B cell (primary cell): ENCODE measurements at regions not wholly inside any gene's neighbourhood (a gene's known extent, or its start where the extent isn't known, plus 50 kb on each side); places are given as distances from the start of the nearest gene placed in this dataset.

Source experiments
- ATAC-seq: fragments of 200-7000 bp; cut with Tn5 transposase; one replicate; pipeline ENCODE4 v1.10.0; 2021; ENCODE audit warnings: low read depth, mild to moderate bottlenecking, moderate number of reproducible peaks, moderate library complexity
- CTCF ChIA-PET: fragments of 350-600 bp; sonication (Branson Sonifier 250); formaldehyde crosslinking; loops from one replicate; lab custom pipeline; 2021; ENCODE audit warnings: antibody characterized with exemption, inconsistent platforms; lab: Charles Lee
- POLR2A ChIA-PET: fragments of 350-600 bp; sonication (Branson Sonifier 250); formaldehyde crosslinking; loops from one replicate; lab custom pipeline; 2021; ENCODE audit warnings: antibody characterized with exemption; lab: Charles Lee
- DNase-seq: peaks from one replicate; pipeline ENCODE4 v3.0.0; 2013
- H2AFZ ChIP-seq: 2 replicates; pipeline ENCODE4 v1.6.1; 2012; ENCODE audit warnings: mild to moderate bottlenecking, low read depth, low read length; ENCODE audit not compliant: insufficient read depth, poor library complexity, severe bottlenecking
- H3K27ac ChIP-seq, 2 donors: 1 replicate in 1 of 2; 2 replicates in 1 of 2; pipeline ENCODE4 v1.5.1; 2012 to 2013; ENCODE audit warnings: low read length in 2 of 2, mild to moderate bottlenecking in 2 of 2, moderate library complexity in 1 of 2
- H3K27me3 ChIP-seq, 4 experiments: fragments of 200-600 bp in 1 of 4; sonication (generic) in 1 of 4; replicated peaks in 1 of 4; 1 replicate in 2 of 4; 2 replicates in 2 of 4; pipeline versions ENCODE4 v1.6.1 to v1.7.0; 2013 to 2016; ENCODE audit warnings: low read length in 3 of 4, mild to moderate bottlenecking in 2 of 4, mixed read lengths in 1 of 4, moderate library complexity in 1 of 4; ENCODE audit not compliant: insufficient read depth in 4 of 4, control insufficient read depth in 3 of 4; ENCODE audit errors: control extremely low read depth in 1 of 4
- H3K36me3 ChIP-seq, 2 experiments: replicated peaks in 1 of 2; 1 replicate in 1 of 2; 2 replicates in 1 of 2; pipeline versions ENCODE4 v1.6.1 to v1.7.1; 2013; ENCODE audit warnings: low read length in 1 of 2; ENCODE audit not compliant: insufficient read depth in 2 of 2, control insufficient read depth in 1 of 2; ENCODE audit errors: control extremely low read depth in 1 of 2, extremely low read depth in 1 of 2
- H3K4me1 ChIP-seq, 2 donors: fragments of 200-600 bp in 1 of 2; sonication (generic) in 1 of 2; 1 replicate in 1 of 2; 2 replicates in 1 of 2; pipeline versions ENCODE4 v1.5.1 to v1.6.1; 2013 to 2017; ENCODE audit warnings: low read length in 2 of 2; ENCODE audit not compliant: control insufficient read depth in 2 of 2, insufficient read depth in 2 of 2
- H3K4me2 ChIP-seq: replicated peaks from 2 replicates; pipeline ENCODE3; 2012; ENCODE audit warnings: mild to moderate bottlenecking, low read depth, low read length; ENCODE audit not compliant: poor library complexity, severe bottlenecking
- H3K4me3 ChIP-seq, 5 experiments: fragments of 200-600 bp in 1 of 5; sonication (generic) in 1 of 5; 1 replicate in 3 of 5; 2 replicates in 2 of 5; pipeline versions ENCODE4 v1.5.1 to v1.7.0; 2011 to 2016; ENCODE audit warnings: low read length in 4 of 5, mild to moderate bottlenecking in 4 of 5, low read depth in 2 of 5, control low read depth in 1 of 5, moderate library complexity in 1 of 5; ENCODE audit not compliant: insufficient read depth in 1 of 5; ENCODE audit errors: control extremely low read depth in 1 of 5, extremely low read depth in 1 of 5
- H3K79me2 ChIP-seq: fragments of 200-600 bp; sonication (generic); one replicate; pipeline ENCODE4 v1.6.0; 2016; ENCODE audit warnings: low read length; ENCODE audit not compliant: control insufficient read depth, insufficient read depth
- H3K9ac ChIP-seq: fragments of 200-600 bp; sonication (generic); 2 replicates; pipeline ENCODE4 v1.6.1; 2017; ENCODE audit warnings: mild to moderate bottlenecking, low read length, moderate library complexity
- H3K9me3 ChIP-seq, 3 donors: one replicate each; pipeline versions ENCODE4 v1.6.1 to v1.7.1; 2013; ENCODE audit warnings: low read length in 2 of 3; ENCODE audit not compliant: control insufficient read depth in 2 of 3, insufficient read depth in 1 of 3; ENCODE audit errors: control extremely low read depth in 1 of 3
- H4K20me1 ChIP-seq: 2 replicates; pipeline ENCODE4 v1.6.0; 2012; ENCODE audit warnings: mild to moderate bottlenecking, low read length; ENCODE audit not compliant: insufficient read depth, control insufficient read depth, poor library complexity, severe bottlenecking
- H3K27ac Mint-ChIP-seq: one replicate; pipeline ENCODE4 v1.8.0; 2021; ENCODE audit warnings: mixed read lengths
- H3K27me3 Mint-ChIP-seq: one replicate; pipeline ENCODE4 v1.8.0; 2021; ENCODE audit warnings: mixed read lengths
- H3K4me1 Mint-ChIP-seq: one replicate; pipeline ENCODE4 v1.8.0; 2021; ENCODE audit warnings: mixed read lengths
- H3K4me3 Mint-ChIP-seq: one replicate; pipeline ENCODE4 v1.8.0; 2021; ENCODE audit warnings: mixed read lengths
- H3K9me3 Mint-ChIP-seq: one replicate; pipeline ENCODE4 v1.8.0; 2022; ENCODE audit warnings: mixed read lengths; ENCODE audit not compliant: insufficient read depth
- EZH2 ChIP-seq: IDR thresholded peaks from 2 replicates; pipeline ENCODE4 v1.6.1; 2012; ENCODE audit warnings: borderline replicate concordance, low read depth, mild to moderate bottlenecking, moderate library complexity, low read length; ENCODE audit not compliant: insufficient read depth, poor library complexity, severe bottlenecking
- WGBS: methylation state at CpG from one replicate; pipeline ENCODE4 v1.1.5; 2013; ENCODE audit warnings: missing lambda C conversion rate; ENCODE audit not compliant: insufficient coverage; 5-methylcytosine and 5-hydroxymethylcytosine counted together
- intact Hi-C: fragments of 100-400 bp; cut with micrococcal nuclease; formaldehyde crosslinking; loops from one replicate; pipeline ENCODE4 v1.10.0; 2022
- TF ChIP-seq, protein P1 (sequence below): fragments of 200-600 bp; IDR thresholded peaks from one replicate; pipeline ENCODE4 v1.8.0; 2022; ENCODE audit warnings: antibody characterized with exemption, mild to moderate bottlenecking

DNA sequence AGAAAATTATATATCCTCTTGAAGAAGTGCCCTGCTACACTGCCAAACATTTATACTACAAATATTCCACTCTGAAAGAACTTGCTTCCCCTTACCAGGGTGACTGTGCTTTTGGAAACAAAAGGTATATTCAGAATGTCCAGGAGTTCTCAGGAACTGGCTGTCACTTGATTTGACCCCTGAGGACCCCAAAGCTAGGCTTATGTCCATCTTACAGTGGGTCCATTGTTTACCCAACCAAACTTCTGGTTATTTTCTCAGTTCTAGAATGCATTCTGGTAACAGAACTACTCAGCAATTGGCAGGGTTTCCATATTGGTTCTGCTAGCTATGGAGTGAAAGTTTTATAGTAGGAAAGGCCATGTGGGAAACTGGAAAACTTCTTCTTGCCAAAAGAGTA, 207.1 kb upstream of the KCTD3 start:
- Mint-ChIP-seq H3K27ac (no peak overlapping the region), H3K4me3 (no peak overlapping the region), H3K4me1 (no peaks in the 10 kb centered on the region), H3K9me3 (peaks cover 11% of the 10 kb centered on the region), H3K27me3 (no peaks in the 10 kb centered on the region)
- no peak overlapping the region for H3K9ac ChIP-seq
- no peaks in the 10 kb centered on the region for H3K9me3 ChIP-seq
- H3K4me1 ChIP-seq: no peaks in the 10 kb centered on the region
- intact Hi-C loops: no loop called here
- no peaks in the 10 kb centered on the region for H3K27me3 ChIP-seq
- no peak for DNase-seq
- TF ChIP-seq, protein P1, sequence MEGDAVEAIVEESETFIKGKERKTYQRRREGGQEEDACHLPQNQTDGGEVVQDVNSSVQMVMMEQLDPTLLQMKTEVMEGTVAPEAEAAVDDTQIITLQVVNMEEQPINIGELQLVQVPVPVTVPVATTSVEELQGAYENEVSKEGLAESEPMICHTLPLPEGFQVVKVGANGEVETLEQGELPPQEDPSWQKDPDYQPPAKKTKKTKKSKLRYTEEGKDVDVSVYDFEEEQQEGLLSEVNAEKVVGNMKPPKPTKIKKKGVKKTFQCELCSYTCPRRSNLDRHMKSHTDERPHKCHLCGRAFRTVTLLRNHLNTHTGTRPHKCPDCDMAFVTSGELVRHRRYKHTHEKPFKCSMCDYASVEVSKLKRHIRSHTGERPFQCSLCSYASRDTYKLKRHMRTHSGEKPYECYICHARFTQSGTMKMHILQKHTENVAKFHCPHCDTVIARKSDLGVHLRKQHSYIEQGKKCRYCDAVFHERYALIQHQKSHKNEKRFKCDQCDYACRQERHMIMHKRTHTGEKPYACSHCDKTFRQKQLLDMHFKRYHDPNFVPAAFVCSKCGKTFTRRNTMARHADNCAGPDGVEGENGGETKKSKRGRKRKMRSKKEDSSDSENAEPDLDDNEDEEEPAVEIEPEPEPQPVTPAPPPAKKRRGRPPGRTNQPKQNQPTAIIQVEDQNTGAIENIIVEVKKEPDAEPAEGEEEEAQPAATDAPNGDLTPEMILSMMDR: no peak
- TF ChIP-seq EZH2: no peak
- no peak for ATAC-seq
- H3K4me2 ChIP-seq: no peak overlapping the region
- no peak overlapping the region for H2AFZ ChIP-seq
- no peaks in the 10 kb centered on the region for H3K36me3 ChIP-seq
- CTCF ChIA-PET: no interaction called here
- no peaks in the 10 kb centered on the region for H4K20me1 ChIP-seq
- H3K79me2 ChIP-seq: no peaks in the 10 kb centered on the region
- POLR2A ChIA-PET: no interaction called here
- H3K27ac ChIP-seq: no peak overlapping the region
- H3K4me3 ChIP-seq: no peak overlapping the region

DNA sequence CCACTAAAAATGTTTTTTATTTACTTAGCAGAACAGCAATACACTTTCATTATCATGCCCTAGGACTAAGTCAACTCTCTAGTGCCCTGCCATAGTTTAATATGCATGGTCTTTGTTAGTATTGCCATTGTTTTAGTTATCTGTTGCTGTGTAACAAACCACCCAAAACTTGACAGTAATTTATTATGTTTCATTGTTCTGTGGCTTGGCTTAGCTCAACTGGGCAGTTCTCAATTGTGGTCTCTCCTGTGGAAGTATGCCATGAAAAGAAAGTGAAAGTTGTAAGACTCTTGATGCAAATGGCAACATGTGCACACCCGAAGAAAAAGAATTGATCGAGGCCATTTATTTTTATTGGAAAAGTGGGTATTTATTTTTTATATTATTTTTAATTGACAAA, 206.3 kb upstream of the KCTD3 start:
- Histone ChIP-seq H3K27ac (no peak overlapping the region), H3K79me2 (no peaks in the 10 kb centered on the region), H3K36me3 (no peaks in the 10 kb centered on the region), H3K9me3 (peaks cover 0 to 5% (median 0%) of the 10 kb centered on the region in 3 donors), H3K27me3 (no peaks in the 10 kb centered on the region), H3K4me3 (no peak overlapping the region), H3K4me2 (no peak overlapping the region), H3K4me1 (no peaks in the 10 kb centered on the region), H2AFZ (no peak overlapping the region), H4K20me1 (no peaks in the 10 kb centered on the region), H3K9ac (no peak overlapping the region)
- intact Hi-C loops: no loop called here
- DNase-seq (no peak), ATAC-seq (no peak)
- POLR2A ChIA-PET: no interaction called here
- H3K9me3 Mint-ChIP-seq: peaks cover 11% of the 10 kb centered on the region
- no peak overlapping the region for H3K4me3 Mint-ChIP-seq
- H3K27ac Mint-ChIP-seq: no peak overlapping the region
- TF ChIP-seq EZH2: no peak
- TF ChIP-seq, protein P1: no peak
- CTCF ChIA-PET: no interaction called here
- no CpG with 5 or more reads among the region's 2 CpGs for WGBS
- H3K4me1 Mint-ChIP-seq: no peaks in the 10 kb centered on the region
- H3K27me3 Mint-ChIP-seq: no peaks in the 10 kb centered on the region
